ENCODE measurements at regions not wholly inside any gene's neighbourhood (a gene's known extent, or its start where the extent isn't known, plus 50 kb on each side); places are given as distances from the start of the nearest gene placed in this dataset.

- TF ChIP-seq CTCF (IDR thresholded peaks at IDR 0.05) (no peak), POLR2A (IDR thresholded peaks at IDR 0.05) (no peak)
Observed at GRCh38 chr9:16246785-16247184, 623.7 kb downstream of the BNC2 start.
